GM21381 (cell line): ENCODE measurements at regions not wholly inside any gene's neighbourhood (a gene's known extent, or its start where the extent isn't known, plus 50 kb on each side); places are given as distances from the start of the nearest gene placed in this dataset.

Source experiments
- ATAC-seq: cut with Tn5 transposase; IDR thresholded peaks from one replicate; pipeline ENCODE4 v1.9.1; 2021; ENCODE audit warnings: mild to moderate bottlenecking, moderate library complexity; ENCODE audit not compliant: unreplicated experiment

- ATAC-seq: no peak
Measured at GRCh38 chr10:90443342-90443741, 414.5 kb downstream of the HTR7 start.

GRCh38 chr10:90447831-90448230 lies 410.0 kb downstream of the HTR7 start:
- ATAC-seq: no peak

GRCh38 chr10:90450797-90451196 lies 407.0 kb downstream of the HTR7 start:
- no peak for ATAC-seq

GRCh38 chr10:90451283-90451682 lies 406.6 kb downstream of the HTR7 start:
- no peak for ATAC-seq

GRCh38 chr10:90458054-90458453 lies 399.8 kb downstream of the HTR7 start:
- ATAC-seq: no peak

GRCh38 chr10:90458571-90458970 lies 399.3 kb downstream of the HTR7 start:
- no peak for ATAC-seq

- no peak for ATAC-seq
Measured at GRCh38 chr10:90461437-90462155, 396.2 kb downstream of the HTR7 start.

GRCh38 chr10:90462749-90463470 lies 394.9 kb downstream of the HTR7 start:
- no peak for ATAC-seq

GRCh38 chr10:90464329-90464728 lies 393.5 kb downstream of the HTR7 start:
- no peak for ATAC-seq

- no peak for ATAC-seq
Measured at GRCh38 chr10:90470966-90471365, 386.9 kb downstream of the HTR7 start.

GRCh38 chr10:90480466-90480865 lies 377.4 kb downstream of the HTR7 start:
- ATAC-seq: no peak

GRCh38 chr10:90481326-90481923 lies 376.4 kb downstream of the HTR7 start:
- no peak for ATAC-seq

- ATAC-seq: no peak
Measured at GRCh38 chr10:90484518-90484917, 373.3 kb downstream of the HTR7 start.

GRCh38 chr10:90494183-90494582 lies 363.7 kb downstream of the HTR7 start:
- no peak for ATAC-seq

GRCh38 chr10:90504172-90504571 lies 353.7 kb downstream of the HTR7 start:
- ATAC-seq: no peak

GRCh38 chr10:90526721-90527120 lies 331.1 kb downstream of the HTR7 start:
- ATAC-seq: no peak

GRCh38 chr10:90530521-90530920 lies 327.3 kb downstream of the HTR7 start:
- ATAC-seq: no peak

GRCh38 chr10:90557385-90557784 lies 300.5 kb downstream of the HTR7 start:
- no peak for ATAC-seq

- no peak for ATAC-seq
Measured at GRCh38 chr10:90560331-90560730, 297.5 kb downstream of the HTR7 start.

- ATAC-seq: no peak
Measured at GRCh38 chr10:90561666-90562065, 296.2 kb downstream of the HTR7 start.

GRCh38 chr10:90571481-90572258 lies 286.2 kb downstream of the HTR7 start:
- ATAC-seq: no peak
